ENCODE measurements at regions not wholly inside any gene's neighbourhood (a gene's known extent, or its start where the extent isn't known, plus 50 kb on each side); places are given as distances from the start of the nearest gene placed in this dataset.

GRCh38 chr3:76025561-76025960 is 240.2 kb upstream of the ZNF717 start (continued):
- no peak for TF ChIP-seq CHD7 (IDR thresholded peaks at IDR 0.05; ENCODE audit: insufficient replicate concordance, low read length)

All from H1 (cell line).